Ovary (tissue), 3 donors: ENCODE measurements at regions not wholly inside any gene's neighbourhood (a gene's known extent, or its start where the extent isn't known, plus 50 kb on each side); places are given as distances from the start of the nearest gene placed in this dataset.

Experiments
- POLR2A ChIP-seq: fragments of 450-650 bp; IDR thresholded peaks from one replicate; pipeline ENCODE4 v1.6.1; 2017; ENCODE audit warnings: antibody characterized with exemption, mild to moderate bottlenecking, moderate library complexity
- TF ChIP-seq, protein P1 (sequence below), 3 donors: fragments of 450-650 bp in 2 of 3; fragments of 200-600 bp in 1 of 3; IDR thresholded peaks; one replicate each; pipeline versions ENCODE4 v1.5.1 to v1.8.0; 2016 to 2022; ENCODE audit warnings: antibody characterized with exemption in 3 of 3, mild to moderate bottlenecking in 1 of 3
- donor health status: DM: no; HTN: no; CAD: no.

DNA sequence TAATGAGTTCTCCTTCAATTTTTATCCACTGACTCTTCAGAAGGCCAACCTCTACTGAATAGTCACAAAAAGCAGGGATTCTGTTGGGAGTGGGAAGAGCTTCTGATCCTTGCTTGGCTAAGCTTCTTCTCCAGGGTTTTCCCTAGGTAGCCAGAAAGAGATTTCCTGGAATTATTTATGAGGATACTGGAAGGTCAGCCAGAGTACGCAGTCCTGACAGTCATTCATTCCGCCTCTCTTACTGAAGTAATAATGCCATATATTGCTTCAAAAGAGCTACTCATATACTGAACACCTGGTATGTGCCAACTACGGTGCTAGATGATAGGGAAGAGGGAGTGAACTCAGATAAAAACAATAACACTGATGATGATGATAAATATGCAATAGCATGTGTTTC lies 116.1 kb downstream of the CCDC34 start:
- no peak for TF ChIP-seq POLR2A
- TF ChIP-seq, protein P1, sequence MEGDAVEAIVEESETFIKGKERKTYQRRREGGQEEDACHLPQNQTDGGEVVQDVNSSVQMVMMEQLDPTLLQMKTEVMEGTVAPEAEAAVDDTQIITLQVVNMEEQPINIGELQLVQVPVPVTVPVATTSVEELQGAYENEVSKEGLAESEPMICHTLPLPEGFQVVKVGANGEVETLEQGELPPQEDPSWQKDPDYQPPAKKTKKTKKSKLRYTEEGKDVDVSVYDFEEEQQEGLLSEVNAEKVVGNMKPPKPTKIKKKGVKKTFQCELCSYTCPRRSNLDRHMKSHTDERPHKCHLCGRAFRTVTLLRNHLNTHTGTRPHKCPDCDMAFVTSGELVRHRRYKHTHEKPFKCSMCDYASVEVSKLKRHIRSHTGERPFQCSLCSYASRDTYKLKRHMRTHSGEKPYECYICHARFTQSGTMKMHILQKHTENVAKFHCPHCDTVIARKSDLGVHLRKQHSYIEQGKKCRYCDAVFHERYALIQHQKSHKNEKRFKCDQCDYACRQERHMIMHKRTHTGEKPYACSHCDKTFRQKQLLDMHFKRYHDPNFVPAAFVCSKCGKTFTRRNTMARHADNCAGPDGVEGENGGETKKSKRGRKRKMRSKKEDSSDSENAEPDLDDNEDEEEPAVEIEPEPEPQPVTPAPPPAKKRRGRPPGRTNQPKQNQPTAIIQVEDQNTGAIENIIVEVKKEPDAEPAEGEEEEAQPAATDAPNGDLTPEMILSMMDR (IDR thresholded peaks at IDR 0.05) = no peak
